SK-N-SH (cell line): ENCODE measurements at regions not wholly inside any gene's neighbourhood (a gene's known extent, or its start where the extent isn't known, plus 50 kb on each side); places are given as distances from the start of the nearest gene placed in this dataset.

Experiments
- CTCF ChIA-PET: fragments of 300-600, 350-600 bp; formaldehyde crosslinking; extraction: SDS; loops from one replicate; lab custom pipeline; 2021; lab: Yijun Ruan, JAX
- POLR2A ChIA-PET: fragments of 350-600 bp; sonication (Branson Sonifier 250); formaldehyde crosslinking; extraction: SDS; loops from one replicate; lab custom pipeline; 2020; ENCODE audit warnings: antibody characterized with exemption, inconsistent platforms; lab: Yijun Ruan, JAX
- DNase-seq: peaks from one replicate; pipeline ENCODE4 v3.0.0; 2012
- H2AFZ ChIP-seq: fragments of 200-600 bp; sonication (generic); 2 replicates; pipeline ENCODE4 v1.8.1; 2016; ENCODE audit warnings: antibody characterized with exemption, mild to moderate bottlenecking, low read depth
- H3F3A ChIP-seq: fragments of 200-600 bp; sonication (generic); replicated peaks from 2 replicates; pipeline ENCODE3; 2016; ENCODE audit warnings: antibody characterized with exemption, mild to moderate bottlenecking; ENCODE audit not compliant: insufficient read depth
- H3K27ac ChIP-seq, 2 experiments: fragments of 200-500 bp in 1 of 2; fragments of 200-600 bp in 1 of 2; sonication (Bioruptor generic) in 1 of 2; sonication (generic), shearing (Covaris generic) in 1 of 2; 2 replicates each; pipeline versions ENCODE4 v1.5.1 to v1.6.1; 2014 to 2016; ENCODE audit warnings: low read depth in 2 of 2, inconsistent platforms in 1 of 2, low read length in 1 of 2, mild to moderate bottlenecking in 1 of 2, mixed read lengths in 1 of 2
- H3K27me3 ChIP-seq: fragments of 200-600 bp; sonication (generic), shearing (Covaris generic); 2 replicates; pipeline ENCODE4 v1.6.1; 2016; ENCODE audit warnings: mixed run types; ENCODE audit not compliant: insufficient read depth
- H3K36me3 ChIP-seq, 2 experiments: fragments of 200-500 bp in 1 of 2; fragments of 200-600 bp in 1 of 2; sonication (Bioruptor generic) in 1 of 2; sonication (generic) in 1 of 2; replicated peaks in 1 of 2; 2 replicates each; pipeline versions ENCODE3 to v1.5.1; 2014 to 2016; ENCODE audit warnings: low read length in 1 of 2, mild to moderate bottlenecking in 1 of 2; ENCODE audit not compliant: insufficient read depth in 2 of 2, control insufficient read depth in 1 of 2
- H3K4me1 ChIP-seq, 2 experiments: fragments of 200-500 bp in 1 of 2; fragments of 200-600 bp in 1 of 2; sonication (Bioruptor generic) in 1 of 2; sonication (generic), shearing (Covaris generic) in 1 of 2; 2 replicates each; pipeline versions ENCODE4 v1.5.1 to v1.6.1; 2014 to 2016; ENCODE audit warnings: low read depth in 1 of 2, low read length in 1 of 2, mixed run types in 1 of 2; ENCODE audit not compliant: insufficient read depth in 2 of 2, control insufficient read depth in 1 of 2
- H3K4me2 ChIP-seq: fragments of 200-600 bp; sonication (generic), shearing (Covaris generic); 2 replicates; pipeline ENCODE4 v1.6.1; 2017; ENCODE audit warnings: mixed run types
- H3K4me3 ChIP-seq, 2 experiments: fragments of 200-500 bp in 1 of 2; fragments of 200-600 bp in 1 of 2; sonication (Bioruptor generic) in 1 of 2; sonication (generic), shearing (Covaris generic) in 1 of 2; 2 replicates each; pipeline versions ENCODE4 v1.5.1 to v1.8.1; 2014 to 2016; ENCODE audit warnings: low read depth in 2 of 2, inconsistent platforms in 1 of 2, low read length in 1 of 2, mild to moderate bottlenecking in 1 of 2, mixed read lengths in 1 of 2, moderate library complexity in 1 of 2
- H3K79me2 ChIP-seq: fragments of 200-600 bp; sonication (generic); 2 replicates; pipeline ENCODE4 v1.8.1; 2017; ENCODE audit warnings: mild to moderate bottlenecking; ENCODE audit not compliant: insufficient read depth
- H3K9ac ChIP-seq: fragments of 200-600 bp; sonication (generic); 2 replicates; pipeline ENCODE4 v1.6.1; 2017; ENCODE audit warnings: mixed run types
- H3K9me2 ChIP-seq: fragments of 200-600 bp; sonication (generic); 2 replicates; pipeline ENCODE4 v1.6.1; 2017; ENCODE audit warnings: mixed run types
- H3K9me3 ChIP-seq: fragments of 200-600 bp; sonication (generic); 2 replicates; pipeline ENCODE4 v1.6.1; 2017; ENCODE audit warnings: mixed run types, mild to moderate bottlenecking, moderate library complexity
- H4K20me1 ChIP-seq: fragments of 200-600 bp; sonication (generic); 2 replicates; pipeline ENCODE4 v1.6.1; 2017; ENCODE audit warnings: mild to moderate bottlenecking, mixed run types; ENCODE audit not compliant: insufficient read depth
- FOSL2 ChIP-seq: IDR thresholded peaks from 2 replicates; pipeline ENCODE4 v1.4.0; 2012; ENCODE audit warnings: low read depth, mild to moderate bottlenecking, moderate library complexity, borderline replicate concordance
- FOXM1 ChIP-seq: IDR thresholded peaks from 2 replicates; pipeline ENCODE4 v1.4.0; 2012; ENCODE audit warnings: low read depth, mild to moderate bottlenecking
- GATA2 ChIP-seq: sonication (generic); formaldehyde crosslinking; IDR thresholded peaks from 2 replicates; pipeline ENCODE4 v1.5.0; 2020; ENCODE audit warnings: mild to moderate bottlenecking, missing genetic modification reagents
- IRF3 ChIP-seq: fragments of 150-350 bp; IDR thresholded peaks from 2 replicates; pipeline ENCODE4 v1.6.1; 2016; ENCODE audit warnings: mild to moderate bottlenecking, low read depth, low read length
- MAX ChIP-seq: IDR thresholded peaks from 2 replicates; pipeline ENCODE4 v1.4.0; 2012; ENCODE audit warnings: low read depth
- MEF2A ChIP-seq: IDR thresholded peaks from 2 replicates; pipeline ENCODE4 v1.4.0; 2012; ENCODE audit warnings: low read depth, borderline replicate concordance
- RAD21 ChIP-seq: IDR thresholded peaks from 2 replicates; pipeline ENCODE4 v1.6.1; 2012; ENCODE audit warnings: mild to moderate bottlenecking, low read length
- RFX5 ChIP-seq: IDR thresholded peaks from 2 replicates; pipeline ENCODE4 v1.6.1; 2012; ENCODE audit warnings: mild to moderate bottlenecking, improper control_type of control experiment, low read length
- SMC3 ChIP-seq: IDR thresholded peaks from 2 replicates; pipeline ENCODE4 v1.6.1; 2012; ENCODE audit warnings: low read depth, low read length, improper control_type of control experiment
- TAF1 ChIP-seq: IDR thresholded peaks from 2 replicates; pipeline ENCODE4 v1.6.1; 2012; ENCODE audit warnings: low read depth, mild to moderate bottlenecking, low read length, moderate library complexity, borderline replicate concordance
- TCF12 ChIP-seq: IDR thresholded peaks from 2 replicates; pipeline ENCODE4 v1.4.0; 2012
- TEAD4 ChIP-seq: IDR thresholded peaks from 2 replicates; pipeline ENCODE4 v1.4.0; 2012; ENCODE audit warnings: mild to moderate bottlenecking, borderline replicate concordance; ENCODE audit not compliant: insufficient read depth
- USF2 ChIP-seq: fragments of 150-350 bp; IDR thresholded peaks from 2 replicates; pipeline ENCODE4 v1.6.1; 2017; ENCODE audit warnings: antibody characterized with exemption, low read length, low read depth, borderline replicate concordance
- YY1 ChIP-seq: IDR thresholded peaks from 2 replicates; pipeline ENCODE4 v1.4.0; 2012; ENCODE audit warnings: low read depth, mild to moderate bottlenecking
- WGBS: methylation state at CpG from one replicate; pipeline ENCODE4 v1.1.6; 2017; ENCODE audit warnings: low lambda C conversion rate; 5-methylcytosine and 5-hydroxymethylcytosine counted together

GRCh38 chr11:126113515-126113957 is 50.9 kb upstream of the CDON start (continued):
- 0 out of 2 replicates have a peak, but pooled peaks have one; percentile 27 for TF ChIP-seq USF2
- TF ChIP-seq RAD21, result peak; percentile 52
- TF ChIP-seq YY1, result no peak
- TF ChIP-seq MAX, result peak; percentile 98
- TF ChIP-seq TAF1, result 0 out of 2 replicates have a peak, but pooled peaks have one; percentile 48
- TF ChIP-seq SMC3, result peak; percentile 21; the same call in 1 of the 2 replicates
- no peak for TF ChIP-seq RFX5
- peak; percentile 84 for TF ChIP-seq TCF12
- no peak for TF ChIP-seq TEAD4
- TF ChIP-seq FOSL2, result peak; percentile 40; the same call in 1 of the 2 replicates
- TF ChIP-seq, all 33 proteins: peak for 22

- no peaks in the 10 kb centered on the region for H3K79me2 ChIP-seq
- H3K27ac ChIP-seq, result peak overlapping the region; percentile 66 to 100; a peak in 3 of 4 replicates
- H2AFZ ChIP-seq, result peak overlapping the region; percentile 58; the same call in 1 of the 2 replicates
- H4K20me1 ChIP-seq, result no peaks in the 10 kb centered on the region
- H3F3A ChIP-seq, result no peaks in the 10 kb centered on the region
- POLR2A ChIA-PET, result interaction anchor here (0.6 to 6.1 kb wide), 16 partner anchors 9 to 241 kb away, joined by 3 to 69 read pairs (median 5); partner anchors contain the start of genes CDON, FAM118B, PUS3 and RPUSD4
- no peak overlapping the region for H3K4me3 ChIP-seq
- CTCF ChIA-PET, result interaction anchor here (0.7 to 8.0 kb wide), 12 partner anchors 9 to 188 kb away, joined by 3 to 95 read pairs (median 13); partner anchors contain the start of gene CDON
- 80% methylated on average over 9 of the region's 9 CpGs for WGBS
- no peak for TF ChIP-seq FOXM1
- no peak for TF ChIP-seq MAX
- TF ChIP-seq MEF2A, result no peak
- no peak for TF ChIP-seq TAF1
- TF ChIP-seq IRF3, result no peak
- TF ChIP-seq GATA2 (CRISPR knock-in tag), result no peak
- no peak for DNase-seq
- no peaks in the 10 kb centered on the region for H3K27me3 ChIP-seq
- no peak overlapping the region for H3K9ac ChIP-seq
- no peaks in the 10 kb centered on the region for H3K9me2 ChIP-seq
- H3K4me1 ChIP-seq, result peaks cover 44 to 76% of the 10 kb centered on the region in 2 experiments
- peak overlapping the region; percentile 33; the same call in 1 of the 2 replicates for H3K4me2 ChIP-seq
- no peaks in the 10 kb centered on the region for H3K36me3 ChIP-seq
- no peaks in the 10 kb centered on the region for H3K9me3 ChIP-seq
These were observed 50.3 kb upstream of the CDON start for GRCh38 chr11:126113012-126113411.
